GM10266 (cell line): ENCODE measurements at regions not wholly inside any gene's neighbourhood (a gene's known extent, or its start where the extent isn't known, plus 50 kb on each side); places are given as distances from the start of the nearest gene placed in this dataset.

Source experiments
- DNase-seq: peaks from one replicate; pipeline ENCODE4 v3.0.0; 2012; ENCODE audit errors: extremely low spot score
- TF ChIP-seq, protein P1 (sequence below): IDR thresholded peaks from 2 replicates; pipeline ENCODE4 v1.5.1; 2012; ENCODE audit warnings: mild to moderate bottlenecking, low read depth; ENCODE audit not compliant: control insufficient read depth, insufficient read depth; ENCODE audit errors: missing control alignments

DNA sequence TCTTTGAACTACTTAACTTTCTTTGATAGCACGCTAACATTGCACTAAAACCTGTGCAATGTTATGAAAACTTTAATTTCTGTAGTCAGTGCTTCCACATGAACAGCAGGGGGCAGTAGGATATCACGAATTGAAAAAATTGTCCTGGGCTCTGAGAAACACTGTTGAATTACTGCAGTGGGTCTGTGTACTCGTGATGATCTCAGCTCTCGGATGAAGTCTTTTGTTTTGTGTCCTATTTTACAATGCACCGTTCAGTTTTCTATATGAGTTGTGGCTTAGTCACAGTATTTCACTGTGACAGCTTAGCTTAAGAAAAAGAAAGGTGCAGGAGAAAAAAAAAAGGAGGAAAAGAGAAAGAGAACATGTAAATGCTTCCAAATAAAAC is 141.3 kb upstream of the CCDC54 start:
- TF ChIP-seq, protein P1, sequence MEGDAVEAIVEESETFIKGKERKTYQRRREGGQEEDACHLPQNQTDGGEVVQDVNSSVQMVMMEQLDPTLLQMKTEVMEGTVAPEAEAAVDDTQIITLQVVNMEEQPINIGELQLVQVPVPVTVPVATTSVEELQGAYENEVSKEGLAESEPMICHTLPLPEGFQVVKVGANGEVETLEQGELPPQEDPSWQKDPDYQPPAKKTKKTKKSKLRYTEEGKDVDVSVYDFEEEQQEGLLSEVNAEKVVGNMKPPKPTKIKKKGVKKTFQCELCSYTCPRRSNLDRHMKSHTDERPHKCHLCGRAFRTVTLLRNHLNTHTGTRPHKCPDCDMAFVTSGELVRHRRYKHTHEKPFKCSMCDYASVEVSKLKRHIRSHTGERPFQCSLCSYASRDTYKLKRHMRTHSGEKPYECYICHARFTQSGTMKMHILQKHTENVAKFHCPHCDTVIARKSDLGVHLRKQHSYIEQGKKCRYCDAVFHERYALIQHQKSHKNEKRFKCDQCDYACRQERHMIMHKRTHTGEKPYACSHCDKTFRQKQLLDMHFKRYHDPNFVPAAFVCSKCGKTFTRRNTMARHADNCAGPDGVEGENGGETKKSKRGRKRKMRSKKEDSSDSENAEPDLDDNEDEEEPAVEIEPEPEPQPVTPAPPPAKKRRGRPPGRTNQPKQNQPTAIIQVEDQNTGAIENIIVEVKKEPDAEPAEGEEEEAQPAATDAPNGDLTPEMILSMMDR = peak; percentile 74
- peak; percentile 80 for DNase-seq

DNA sequence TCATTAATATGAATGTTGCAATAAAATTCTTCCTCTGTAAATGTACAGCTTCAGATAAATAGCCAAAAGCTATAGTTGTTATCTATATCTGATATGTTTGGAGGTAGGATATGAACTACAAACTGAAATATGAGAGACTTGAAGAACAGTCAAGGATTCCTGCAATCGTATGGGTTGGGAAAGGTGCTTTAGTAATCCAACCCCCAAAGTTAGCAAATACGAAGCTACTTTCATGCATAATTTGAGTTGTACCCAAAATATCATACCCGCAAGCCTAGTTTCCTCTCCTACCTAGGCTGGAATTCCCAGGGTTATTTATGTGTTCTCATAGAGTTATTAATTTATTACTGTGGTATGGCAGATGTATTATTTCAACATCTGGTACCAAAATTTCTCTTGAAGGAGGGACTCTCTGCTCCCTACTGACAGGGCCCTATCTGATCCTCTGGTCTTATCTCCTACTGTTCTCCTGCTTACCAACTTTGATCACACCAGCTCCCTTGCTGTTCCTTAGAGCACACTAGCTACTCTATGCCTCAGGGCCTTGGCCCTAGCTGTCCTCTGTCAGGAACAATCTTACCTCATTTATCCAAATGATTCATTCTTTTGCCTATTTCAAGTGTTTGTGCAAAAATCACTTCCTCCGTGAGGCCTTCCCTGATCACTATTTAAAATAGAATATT is 140.4 kb upstream of the CCDC54 start:
- TF ChIP-seq, protein P1 = no peak
- DNase-seq = no peak

DNA sequence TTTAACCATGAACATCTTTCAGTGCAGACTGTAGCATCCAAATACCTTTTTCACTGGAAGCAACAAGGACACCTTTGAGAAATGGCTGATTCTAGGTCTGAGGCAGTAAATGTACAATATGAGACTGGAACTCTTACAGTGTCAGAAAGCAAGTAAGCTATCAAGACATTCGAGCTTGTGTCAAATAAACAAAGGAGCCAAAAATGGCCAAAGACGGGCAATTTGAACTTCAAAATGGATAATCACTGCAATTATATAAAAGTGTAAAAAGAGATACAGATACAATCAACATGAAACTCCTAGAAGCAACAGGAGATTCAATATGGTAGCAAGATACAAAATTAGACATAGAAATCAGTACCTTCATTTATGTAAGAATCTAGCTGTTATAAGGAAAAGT is 138.5 kb upstream of the CCDC54 start:
- DNase-seq = no peak
- TF ChIP-seq, protein P1 = no peak

DNA sequence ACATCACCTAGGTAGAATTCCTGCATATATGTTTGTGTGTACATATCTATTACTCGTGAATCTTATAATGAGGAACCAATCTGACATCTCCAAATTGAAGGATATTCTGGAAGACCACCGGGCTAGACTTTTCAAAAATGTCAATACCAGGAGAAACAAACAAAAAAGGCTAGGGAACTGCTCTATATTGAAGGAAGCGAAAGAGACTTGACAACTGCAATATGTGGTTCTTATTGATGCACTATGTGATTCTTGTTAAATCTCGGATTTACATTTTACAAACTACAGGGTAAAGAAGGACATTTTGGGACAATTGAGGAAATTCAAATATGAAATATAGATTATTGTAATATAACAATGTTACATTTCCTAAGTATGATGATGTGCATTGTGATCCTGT is 137.5 kb upstream of the CCDC54 start:
- no peak for DNase-seq
- TF ChIP-seq, protein P1 = no peak

DNA sequence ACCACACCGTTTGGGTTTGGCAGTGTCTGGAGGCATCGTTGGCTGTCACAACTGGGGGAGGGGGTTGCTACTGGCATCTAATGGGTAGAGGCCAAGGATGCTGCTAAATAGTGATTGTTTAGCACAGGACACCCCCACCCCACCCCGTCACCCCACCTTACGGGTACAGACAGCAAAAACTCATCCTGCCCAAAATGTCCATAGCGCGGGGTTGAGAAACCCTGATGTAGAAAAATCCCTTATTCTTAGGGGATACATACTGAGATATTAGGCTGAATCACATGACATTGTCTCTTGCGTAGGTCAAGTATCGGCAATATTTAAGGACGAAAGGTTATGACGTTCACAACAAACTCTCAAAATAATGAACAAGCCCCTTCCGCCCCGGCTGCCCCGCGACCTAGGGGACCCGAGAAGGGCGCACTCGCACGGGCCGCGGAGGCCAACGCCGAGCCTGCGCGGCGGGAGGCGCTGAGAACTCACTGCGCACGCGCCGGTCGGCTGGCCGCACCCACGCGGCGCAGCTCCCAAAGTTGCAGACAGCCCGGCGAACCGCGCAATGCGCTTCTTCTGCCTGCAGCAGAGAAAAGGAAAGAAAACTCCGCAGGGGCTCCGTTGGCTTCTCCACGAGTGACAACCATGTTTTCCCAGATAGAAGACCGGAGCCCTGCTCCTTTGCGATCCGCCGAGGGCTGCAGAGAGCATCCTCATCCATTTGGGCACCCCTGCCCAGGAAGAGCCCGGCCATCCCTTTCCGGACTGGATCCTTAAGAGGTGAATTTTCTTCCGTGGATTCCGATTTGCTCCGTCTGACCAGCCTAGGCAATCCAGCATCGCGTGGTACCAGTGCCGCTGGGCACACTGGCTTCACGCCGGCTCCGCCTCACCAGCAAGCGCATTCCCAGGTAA is 136.8 kb upstream of the CCDC54 start:
- peak; percentile 79 for DNase-seq
- TF ChIP-seq, protein P1 = no peak

DNA sequence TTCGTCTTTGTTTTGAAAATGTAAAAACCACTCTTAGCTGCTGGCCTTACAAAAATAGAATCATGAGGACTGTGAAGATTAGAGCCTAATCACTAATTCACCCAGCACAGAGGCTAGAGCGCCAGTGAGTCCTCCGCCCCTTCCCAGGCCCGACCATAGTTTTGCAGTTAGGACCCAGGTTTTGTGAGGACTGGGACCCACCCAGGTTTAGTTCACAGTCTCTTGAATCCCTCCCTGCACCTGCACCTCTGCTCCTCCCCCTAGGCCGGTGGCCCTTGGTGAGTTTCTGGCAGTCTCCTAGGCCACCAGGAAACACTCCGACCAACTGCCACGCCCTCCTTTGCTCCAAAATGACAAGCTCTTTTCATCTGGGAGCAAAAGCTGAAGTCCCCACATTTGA is 136.0 kb upstream of the CCDC54 start:
- TF ChIP-seq, protein P1 = no peak
- DNase-seq = peak; percentile 15

DNA sequence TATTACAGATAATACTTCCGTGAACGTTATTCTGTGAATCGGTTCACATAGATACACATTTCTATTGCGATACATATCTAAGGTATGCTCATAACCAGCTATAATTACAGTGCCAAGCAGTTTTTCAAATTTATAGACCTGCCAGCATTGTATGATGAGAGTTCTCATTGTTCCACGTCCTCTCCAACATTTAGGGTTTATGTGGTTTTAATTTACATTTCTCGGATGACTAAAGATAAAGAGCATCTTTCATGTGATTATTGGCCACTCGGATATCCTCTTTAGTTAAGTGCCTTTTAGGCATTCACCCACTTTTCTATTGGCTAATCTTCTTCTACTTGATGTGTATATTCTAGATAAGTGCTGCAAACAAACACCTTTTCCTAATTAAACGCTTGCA is 134.7 kb upstream of the CCDC54 start:
- DNase-seq = no peak
- TF ChIP-seq, protein P1 = no peak
